DMS53 treated with DMSO at 0.1 percent for 48 hours (cell line): ENCODE measurements at regions not wholly inside any gene's neighbourhood (a gene's known extent, or its start where the extent isn't known, plus 50 kb on each side); places are given as distances from the start of the nearest gene placed in this dataset.

Source experiments
- DNase-seq: peaks from one replicate; lab custom pipeline; 2025; ENCODE audit not compliant: unreplicated experiment; lab: John Stamatoyannopoulos, UW

GRCh38 chr2:82857967-82858366 is 1601.1 kb downstream of the SUCLG1 start:
- DNase-seq, result no peak

- no peak for DNase-seq
Observed at GRCh38 chr2:82853299-82853698, 1605.8 kb downstream of the SUCLG1 start.

- no peak for DNase-seq
Observed at GRCh38 chr2:82852787-82853186, 1606.3 kb downstream of the SUCLG1 start.

- DNase-seq, result no peak
Observed at GRCh38 chr2:82848285-82848684, 1610.8 kb downstream of the SUCLG1 start.

- no peak for DNase-seq
Observed at GRCh38 chr2:82839036-82839435, 1620.0 kb downstream of the SUCLG1 start.

GRCh38 chr2:82837588-82838304 is 1621.3 kb downstream of the SUCLG1 start:
- DNase-seq, result no peak

- no peak for DNase-seq
Observed at GRCh38 chr2:82834893-82835292, 1624.2 kb downstream of the SUCLG1 start.

- DNase-seq, result no peak
Observed at GRCh38 chr2:82827426-82827825, 1631.7 kb downstream of the SUCLG1 start.

GRCh38 chr2:82826437-82826836 is 1632.6 kb downstream of the SUCLG1 start:
- no peak for DNase-seq

GRCh38 chr2:82825410-82826090 is 1633.5 kb downstream of the SUCLG1 start:
- DNase-seq, result no peak

GRCh38 chr2:82823892-82824291 is 1635.2 kb downstream of the SUCLG1 start:
- no peak for DNase-seq

GRCh38 chr2:82819951-82820350 is 1639.1 kb downstream of the SUCLG1 start:
- DNase-seq, result no peak

- no peak for DNase-seq
Observed at GRCh38 chr2:82814146-82814545, 1644.9 kb downstream of the SUCLG1 start.

GRCh38 chr2:82811946-82812345 is 1647.1 kb downstream of the SUCLG1 start:
- DNase-seq, result no peak

GRCh38 chr2:82803307-82803706 is 1655.8 kb downstream of the SUCLG1 start:
- DNase-seq, result no peak

GRCh38 chr2:82797469-82797868 is 1661.6 kb downstream of the SUCLG1 start:
- no peak for DNase-seq

- no peak for DNase-seq
Observed at GRCh38 chr2:82796132-82796531, 1662.9 kb downstream of the SUCLG1 start.

GRCh38 chr2:82795446-82795845 is 1663.6 kb downstream of the SUCLG1 start:
- DNase-seq, result peak; percentile 63

- DNase-seq, result no peak
Observed at GRCh38 chr2:82793711-82794435, 1665.2 kb downstream of the SUCLG1 start.

GRCh38 chr2:82792316-82792715 is 1666.8 kb downstream of the SUCLG1 start:
- no peak for DNase-seq

- DNase-seq, result peak; percentile 96
Observed at GRCh38 chr2:82790206-82791021, 1668.7 kb downstream of the SUCLG1 start.
